ENCODE measurements at regions not wholly inside any gene's neighbourhood (a gene's known extent, or its start where the extent isn't known, plus 50 kb on each side); places are given as distances from the start of the nearest gene placed in this dataset.

- DNase-seq (ENCODE audit: low spot score): no peak
Observed at GRCh38 chr10:36366843-36367242, 724.7 kb upstream of the FZD8 start.

GRCh38 chr10:36366065-36366464, 724.0 kb upstream of the FZD8 start:
- no peak for DNase-seq (ENCODE audit: low spot score)

DNA sequence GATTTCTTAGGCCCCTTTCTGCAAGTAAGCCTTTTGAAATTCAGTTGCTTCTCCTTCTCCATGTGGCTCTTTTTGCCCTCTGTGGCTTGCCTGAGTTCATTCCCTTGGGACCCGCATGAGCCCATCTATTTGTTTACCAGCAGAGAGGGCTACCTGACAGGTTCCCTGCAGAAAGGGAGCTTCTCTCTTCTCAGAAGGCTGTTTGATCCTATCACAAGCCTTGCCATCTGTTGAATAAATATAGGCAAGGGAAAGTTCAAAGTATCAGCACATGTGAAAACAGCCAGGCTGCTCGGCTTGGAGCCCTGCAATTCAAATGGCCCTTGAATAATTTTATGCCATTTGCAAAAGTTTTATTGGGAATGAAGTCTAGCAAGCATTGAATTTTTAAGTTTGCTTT, 720.2 kb upstream of the FZD8 start:
- no peak for DNase-seq (ENCODE audit: low spot score)

- no peak for DNase-seq (ENCODE audit: low spot score)
Observed at GRCh38 chr10:36358736-36359135, 716.6 kb upstream of the FZD8 start.

GRCh38 chr10:36354633-36355032, 712.5 kb upstream of the FZD8 start:
- no peak for DNase-seq (ENCODE audit: low spot score)

DNA sequence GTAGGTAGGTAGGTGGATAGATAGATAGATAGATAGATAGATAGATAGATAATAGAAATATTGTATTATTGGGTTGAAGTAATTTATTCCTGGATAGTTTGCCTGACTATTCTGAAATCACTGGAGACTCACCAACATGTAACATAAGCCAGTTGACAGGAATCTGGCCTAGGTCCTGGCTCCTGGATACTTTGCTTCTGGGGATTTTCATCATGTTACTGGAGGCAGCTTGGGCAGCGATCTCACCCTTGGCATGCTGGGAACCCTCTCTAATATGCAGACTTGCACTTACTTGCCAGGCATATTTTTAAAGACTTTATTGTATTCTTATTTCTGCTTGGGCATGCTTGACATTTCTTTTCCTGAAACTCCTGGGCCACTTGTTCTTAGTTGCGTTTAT, 709.1 kb upstream of the FZD8 start:
- DNase-seq (ENCODE audit: low spot score): no peak

GRCh38 chr10:36349445-36350078, 707.5 kb upstream of the FZD8 start:
- no peak for DNase-seq (ENCODE audit: low spot score)

GRCh38 chr10:36345807-36346206, 703.7 kb upstream of the FZD8 start:
- DNase-seq (ENCODE audit: low spot score): no peak

DNA sequence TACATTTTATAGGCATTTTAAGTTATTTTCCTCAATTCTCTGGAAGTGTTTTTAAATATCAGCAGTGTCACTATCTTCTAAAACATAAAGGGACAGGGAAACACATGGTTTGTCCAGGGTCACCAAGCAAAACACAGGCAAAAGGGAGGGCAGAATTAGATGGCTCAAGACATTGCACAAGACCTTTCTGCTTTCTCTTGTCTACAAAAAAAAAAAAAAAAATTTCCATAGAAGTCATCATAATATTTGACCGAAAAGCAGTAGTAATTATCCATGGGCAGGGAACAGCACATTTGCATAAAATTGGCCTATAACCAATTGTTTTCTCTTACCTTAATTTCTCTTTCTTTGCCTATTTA, 703.1 kb upstream of the FZD8 start:
- no peak for DNase-seq (ENCODE audit: low spot score)

DNA sequence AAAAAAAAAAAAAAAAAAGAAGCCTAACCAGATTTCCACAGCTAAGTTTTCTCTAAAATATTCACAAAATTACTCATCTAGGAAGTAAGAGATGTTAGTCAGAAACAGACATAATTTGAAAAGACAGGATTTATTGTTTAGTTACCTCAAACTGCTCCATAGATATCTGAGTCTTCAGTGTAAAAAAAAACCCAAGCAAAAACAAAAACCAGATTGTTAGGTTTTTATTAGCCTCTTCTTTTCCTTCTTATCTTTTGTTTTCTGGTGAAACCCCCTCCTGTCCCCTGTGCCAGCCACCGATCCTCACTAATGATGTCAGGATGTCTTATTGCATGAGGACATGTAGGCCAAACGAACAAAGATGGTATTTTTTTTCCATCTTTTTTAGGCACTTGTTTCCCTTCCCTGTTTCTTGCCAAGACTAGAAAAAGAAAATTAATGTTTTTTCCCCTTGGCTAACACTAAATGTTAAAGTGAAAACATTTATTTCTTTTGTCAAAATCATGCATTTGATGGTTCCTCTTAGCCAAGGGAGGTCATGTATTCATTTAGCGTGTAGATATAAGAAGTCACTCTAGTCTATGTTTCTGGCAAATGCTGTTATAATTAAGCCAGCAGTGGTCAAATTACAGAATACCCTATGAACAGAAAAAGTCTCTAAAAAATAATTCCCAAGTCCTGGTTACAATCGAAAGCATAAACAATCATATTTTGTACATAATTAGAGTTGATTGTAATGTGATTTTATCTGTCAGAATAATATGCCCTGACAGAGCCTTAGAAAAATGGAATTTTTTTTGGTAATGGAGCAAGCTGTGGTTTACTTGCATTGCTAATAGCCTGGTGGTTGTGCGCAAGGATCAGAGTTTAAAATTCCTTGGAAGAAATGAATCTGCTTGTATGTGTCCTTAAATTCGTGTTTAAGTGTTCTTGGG, 702.4 kb upstream of the FZD8 start:
- no peak for DNase-seq (ENCODE audit: low spot score)

DNA sequence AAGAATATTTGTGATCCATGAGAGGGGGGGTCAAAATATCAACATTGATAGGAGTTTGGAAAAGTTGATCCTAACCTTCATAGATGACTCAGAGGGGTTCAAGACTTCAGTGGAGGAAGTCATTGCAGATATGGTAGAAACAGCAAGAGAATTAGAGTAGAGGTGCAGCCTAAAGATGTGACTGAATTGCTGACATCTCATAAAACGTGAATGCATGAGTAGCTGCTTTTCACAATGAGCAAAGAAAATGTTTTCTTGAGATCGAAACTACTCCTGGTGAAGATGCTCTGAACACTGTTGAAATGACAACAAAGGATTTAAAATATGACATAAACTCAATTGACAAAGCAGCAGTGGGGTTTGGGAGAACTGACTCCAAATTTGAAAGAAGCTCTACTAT, 700.7 kb upstream of the FZD8 start:
- DNase-seq (ENCODE audit: low spot score): no peak

GRCh38 chr10:36341471-36341870, 699.4 kb upstream of the FZD8 start:
- DNase-seq (ENCODE audit: low spot score): no peak

DNA sequence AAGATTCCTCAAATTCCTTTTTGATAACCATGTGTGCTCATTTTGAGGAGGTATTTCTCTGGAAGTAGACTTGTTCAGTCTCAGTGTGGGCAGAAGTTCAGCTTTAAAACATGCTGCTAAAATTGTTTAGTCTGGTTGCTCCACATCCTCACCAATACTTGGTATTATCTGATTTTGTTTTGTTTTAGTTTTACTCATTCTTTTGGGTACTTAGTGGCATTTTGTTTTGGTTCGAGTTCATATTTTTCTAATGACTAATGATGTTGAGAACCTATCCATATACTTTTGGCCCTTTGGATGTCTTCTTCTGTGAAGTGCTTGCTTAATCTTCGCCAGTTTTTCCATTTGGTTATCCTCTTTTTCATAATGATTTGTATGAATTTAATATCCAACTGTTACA, 694.2 kb upstream of the FZD8 start:
- no peak for DNase-seq (ENCODE audit: low spot score)

GRCh38 chr10:36333446-36333845, 691.4 kb upstream of the FZD8 start:
- no peak for DNase-seq (ENCODE audit: low spot score)

DNA sequence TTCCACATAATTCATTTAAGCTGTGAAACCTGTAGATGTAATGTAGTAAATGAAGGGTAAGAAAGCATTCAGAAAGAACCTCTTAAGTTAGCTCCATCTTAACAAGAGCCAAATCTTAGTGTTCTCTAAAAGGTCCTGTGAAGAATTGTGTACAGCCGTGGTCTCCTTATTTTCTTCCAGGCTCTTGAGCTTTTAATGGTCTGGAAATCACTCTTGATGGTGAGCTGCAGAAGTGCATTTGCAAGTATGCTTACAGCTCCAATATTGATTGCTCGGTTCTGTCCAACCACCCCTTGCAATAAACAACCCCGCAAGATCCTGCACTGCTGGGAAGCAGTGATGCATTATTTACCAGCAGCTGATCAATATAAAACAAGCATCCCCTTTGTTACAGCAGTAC, 690.8 kb upstream of the FZD8 start:
- no peak for DNase-seq (ENCODE audit: low spot score)

DNA sequence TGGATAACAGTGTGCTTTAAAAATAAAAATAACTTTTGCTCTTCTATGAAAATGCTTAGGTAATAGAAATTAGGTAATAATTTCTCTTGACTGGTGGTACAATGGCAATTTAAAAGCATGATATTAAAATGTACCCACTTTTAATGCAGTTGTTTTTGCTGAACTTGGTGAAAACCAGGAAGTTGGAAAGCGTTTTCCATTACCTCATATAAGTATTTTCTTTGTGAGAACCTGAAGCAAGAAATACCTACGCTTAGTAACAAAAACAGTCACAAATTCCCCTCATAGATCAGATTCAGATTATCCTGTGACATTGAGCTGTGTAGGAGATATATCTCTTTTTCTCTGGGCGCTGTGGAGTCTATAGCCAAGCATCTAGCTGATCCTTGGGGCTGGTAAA, 689.0 kb upstream of the FZD8 start:
- no peak for DNase-seq (ENCODE audit: low spot score)

DNA sequence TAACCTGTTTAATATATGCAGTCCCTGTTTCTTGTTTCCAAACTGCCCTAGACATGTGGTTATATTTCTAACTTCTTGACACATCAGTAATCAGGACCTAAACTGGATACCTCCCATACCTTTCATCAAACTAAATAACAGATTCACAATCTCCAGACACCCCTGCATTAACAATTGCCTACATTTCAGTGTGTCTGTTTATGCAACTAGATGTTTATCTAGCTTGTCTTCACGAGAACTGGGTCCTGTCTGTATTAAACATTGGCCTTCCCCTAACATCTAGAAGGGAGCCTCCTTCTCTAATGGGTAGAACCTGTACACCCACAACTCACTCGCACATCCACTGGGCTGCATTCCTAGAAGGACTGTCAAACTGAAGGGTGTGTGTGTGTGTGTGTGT, 683.7 kb upstream of the FZD8 start:
- no peak for DNase-seq (ENCODE audit: low spot score)

GRCh38 chr10:36324831-36325230, 682.7 kb upstream of the FZD8 start:
- DNase-seq (ENCODE audit: low spot score): no peak

GRCh38 chr10:36313142-36313541, 671.0 kb upstream of the FZD8 start:
- DNase-seq (ENCODE audit: low spot score): no peak

- no peak for DNase-seq (ENCODE audit: low spot score)
Observed at GRCh38 chr10:36303896-36304295, 661.8 kb upstream of the FZD8 start.

DNA sequence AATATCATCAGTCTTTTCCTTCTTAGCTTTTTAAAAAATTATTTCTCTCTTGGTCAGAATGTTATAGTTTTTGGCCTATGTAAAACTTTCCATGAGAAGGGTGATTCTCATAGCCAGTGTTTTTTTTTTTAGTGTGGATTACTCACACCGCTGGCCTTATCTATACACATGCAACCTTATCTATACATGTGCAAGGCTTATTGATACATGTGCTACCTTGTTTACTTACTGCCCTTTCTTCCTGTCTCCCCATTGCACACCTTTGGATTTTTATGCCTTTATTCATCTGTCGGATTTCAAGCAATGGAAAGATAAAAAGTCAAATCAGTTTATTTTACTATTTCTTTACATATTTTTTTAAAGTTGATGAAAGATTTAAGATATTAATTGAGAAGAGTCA, 660.0 kb upstream of the FZD8 start:
- no peak for DNase-seq (ENCODE audit: low spot score)

DNA sequence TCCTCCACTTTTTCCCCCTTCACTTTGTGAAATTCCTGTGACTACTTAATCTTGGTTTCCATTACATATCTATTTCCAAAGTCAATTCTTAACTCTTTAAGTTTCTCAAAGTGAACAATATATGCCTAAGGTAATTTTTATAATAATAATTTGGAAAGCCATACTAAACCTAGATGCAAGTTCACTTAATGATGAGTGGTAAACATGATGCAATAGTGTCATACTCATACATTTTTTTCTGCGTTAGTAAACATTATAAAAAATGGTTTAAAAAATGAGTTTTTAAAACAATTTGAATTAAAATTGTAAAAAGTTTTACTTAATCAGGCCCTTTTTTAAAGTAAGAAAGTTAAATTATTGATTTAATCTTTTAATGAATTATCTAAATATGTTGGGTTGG, 659.4 kb upstream of the FZD8 start:
- DNase-seq (ENCODE audit: low spot score): no peak

GRCh38 chr10:36301139-36301538, 659.0 kb upstream of the FZD8 start:
- no peak for DNase-seq (ENCODE audit: low spot score)

DNA sequence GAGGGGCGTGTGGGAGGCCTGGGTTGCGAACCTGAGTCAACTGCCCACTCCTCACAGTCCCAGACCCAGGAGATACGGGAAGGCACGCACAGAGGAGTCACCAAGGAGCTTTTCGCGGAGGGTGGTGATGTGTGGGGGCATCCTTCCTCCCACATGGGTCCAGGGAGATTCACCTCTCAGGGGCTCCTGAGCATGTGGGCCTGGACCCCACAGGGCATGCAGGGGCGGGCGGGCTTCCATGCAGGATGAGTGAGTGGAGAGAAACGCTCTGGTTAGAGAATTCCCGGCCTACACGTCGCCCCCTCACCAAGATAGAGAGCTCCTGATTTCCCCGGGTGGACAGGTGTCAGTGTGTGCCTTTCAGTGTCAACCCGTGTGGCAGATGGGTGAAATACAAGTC, 641.7 kb upstream of the FZD8 start:
- no peak for DNase-seq (ENCODE audit: low spot score)

Measured in NAMALWA (cell line).